BLaER1 treated with 17β-estradiol and CSF1 and Interleukin-3, amounts not matched to agents 10 nM and 100 nM (cell line): ENCODE measurements at regions not wholly inside any gene's neighbourhood (a gene's known extent, or its start where the extent isn't known, plus 50 kb on each side); places are given as distances from the start of the nearest gene placed in this dataset.
A peak's percentile ranks its signal among the peaks of the same experiment; 100 is the strongest.

Source experiments
- H3K27ac ChIP-seq, 11 experiments: shearing (Covaris generic); formaldehyde crosslinking; 2 replicates each; pipeline ENCODE4 v1.8.1; 2022
- H3K27me3 ChIP-seq, 11 experiments: shearing (Covaris generic); formaldehyde crosslinking; 2 replicates each; pipeline ENCODE4 v1.8.1; 2022
- H3K36me3 ChIP-seq, 11 experiments: shearing (Covaris generic); formaldehyde crosslinking; 2 replicates each; pipeline ENCODE4 v1.8.1; 2022
- H3K4me1 ChIP-seq, 10 experiments: shearing (Covaris generic); formaldehyde crosslinking; 2 replicates each; pipeline ENCODE4 v1.8.1; 2022
- H3K4me2 ChIP-seq, 11 experiments: shearing (Covaris generic); formaldehyde crosslinking; 2 replicates each; pipeline ENCODE4 v1.8.1; 2022
- H3K4me3 ChIP-seq, 10 experiments: shearing (Covaris generic); formaldehyde crosslinking; 2 replicates each; pipeline ENCODE4 v1.8.1; 2022
- H3K9ac ChIP-seq, 11 experiments: shearing (Covaris generic); formaldehyde crosslinking; 2 replicates each; pipeline ENCODE4 v1.8.1; 2022
- H3K9me3 ChIP-seq, 11 experiments: shearing (Covaris generic); formaldehyde crosslinking; replicated peaks in 1 of 11; 2 replicates each; pipeline ENCODE4 v1.8.1; 2022
- H4K20me1 ChIP-seq, 11 experiments: shearing (Covaris generic); formaldehyde crosslinking; 2 replicates each; pipeline ENCODE4 v1.8.1; 2022
- Cebpa-rat ChIP-seq, 11 experiments: shearing (Covaris generic); IDR thresholded peaks; 2 replicates each; pipeline ENCODE4 v1.8.1; 2022

DNA sequence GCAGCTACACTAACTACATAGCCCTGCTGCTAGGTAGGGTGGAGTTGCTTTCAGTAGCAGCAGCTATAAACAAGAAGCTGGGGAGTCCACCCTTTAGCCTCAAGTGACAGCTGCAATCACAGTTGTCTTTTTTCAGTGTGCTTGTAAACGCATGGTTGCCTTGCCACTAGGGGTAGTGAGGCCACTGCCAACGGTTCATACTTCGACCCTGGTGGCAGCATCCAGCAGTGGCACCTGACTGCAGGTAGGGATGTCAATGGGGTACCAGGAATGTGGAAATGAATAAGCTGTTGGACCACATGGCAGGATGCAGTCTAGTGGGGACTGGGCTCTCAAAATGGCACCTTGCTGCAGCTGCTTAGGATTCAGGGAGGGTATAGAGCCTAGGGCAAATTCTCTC, 367.2 kb downstream of the RASEF start:
- H4K20me1 ChIP-seq = no peaks in the 10 kb centered on the region
- H3K9ac ChIP-seq = no peak overlapping the region
- no peak overlapping the region for H3K27ac ChIP-seq
- peaks cover 26 to 35% (median 28%) of the 10 kb centered on the region in 11 experiments for H3K9me3 ChIP-seq
- no peaks in the 10 kb centered on the region for H3K36me3 ChIP-seq
- no peak for TF ChIP-seq Cebpa-rat (IDR thresholded peaks at IDR 0.05)
- no peak overlapping the region for H3K4me2 ChIP-seq
- H3K4me1 ChIP-seq = no peaks in the 10 kb centered on the region
- H3K4me3 ChIP-seq = no peak overlapping the region
- no peaks in the 10 kb centered on the region for H3K27me3 ChIP-seq

DNA sequence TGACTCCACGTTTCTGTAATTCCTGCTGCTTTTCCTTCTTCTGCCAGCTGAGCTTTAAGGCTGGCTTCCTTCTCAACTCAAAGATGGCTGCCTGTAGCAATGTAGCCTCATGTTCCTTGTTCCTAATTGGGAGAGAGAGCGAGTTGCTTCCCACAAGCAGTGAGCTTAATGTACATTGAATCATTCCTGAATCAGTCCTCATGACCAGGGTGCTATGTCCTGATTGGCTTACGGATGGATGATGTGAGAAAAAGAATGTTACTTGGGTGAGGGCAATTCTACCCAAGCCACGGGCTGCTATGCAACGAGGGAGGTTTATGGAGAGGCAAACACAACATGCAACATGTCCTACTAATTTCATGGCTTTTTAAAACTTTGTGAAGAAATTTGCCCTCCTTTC, 356.2 kb downstream of the RASEF start:
- Histone ChIP-seq H3K4me2 (no peak overlapping the region), H3K4me1 (no peaks in the 10 kb centered on the region)

DNA sequence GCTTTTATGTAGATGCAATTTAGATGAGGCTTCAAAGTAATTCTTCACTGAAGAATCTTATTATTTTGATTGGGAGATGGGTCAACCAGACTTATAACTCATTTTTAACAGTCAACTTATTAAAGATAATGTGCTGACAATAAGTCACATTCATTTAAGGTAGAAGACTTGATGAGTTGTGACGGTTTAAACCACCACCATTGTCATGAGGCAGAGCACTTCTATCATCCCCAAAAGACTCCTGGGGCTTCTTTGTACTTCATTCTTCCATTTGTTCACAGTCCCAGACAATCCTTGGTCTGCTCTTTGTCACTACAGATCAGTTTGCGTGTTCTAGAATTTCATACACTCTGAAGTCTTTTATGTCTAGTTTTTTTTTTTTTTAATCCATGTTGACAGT, 346.1 kb downstream of the RASEF start:
- Histone ChIP-seq H3K9ac (no peak overlapping the region), H3K27me3 (no peaks in the 10 kb centered on the region), H3K27ac (no peak overlapping the region), H3K9me3 (peaks cover 9 to 26% (median 18%) of the 10 kb centered on the region in 11 experiments; a peak in 17 of 22 replicates), H3K4me1 (peaks cover 0 to 19% (median 0%) of the 10 kb centered on the region in 10 experiments; a peak in 5 of 20 replicates), H4K20me1 (no peaks in the 10 kb centered on the region), H3K4me2 (no peak overlapping the region), H3K4me3 (no peak overlapping the region), H3K36me3 (no peaks in the 10 kb centered on the region)
- TF ChIP-seq Cebpa-rat (IDR thresholded peaks at IDR 0.05) = no peak

More for the DNA sequence above, 356.2 kb downstream of the RASEF start:
- H3K9me3 ChIP-seq = no peaks in the 10 kb centered on the region
- H3K27ac ChIP-seq = no peak overlapping the region
- H3K27me3 ChIP-seq = no peaks in the 10 kb centered on the region
- H3K36me3 ChIP-seq = no peaks in the 10 kb centered on the region
- no peak overlapping the region for H3K4me3 ChIP-seq
- H3K9ac ChIP-seq = no peak overlapping the region
- H4K20me1 ChIP-seq = no peaks in the 10 kb centered on the region
- no peak for TF ChIP-seq Cebpa-rat (IDR thresholded peaks at IDR 0.05)

DNA sequence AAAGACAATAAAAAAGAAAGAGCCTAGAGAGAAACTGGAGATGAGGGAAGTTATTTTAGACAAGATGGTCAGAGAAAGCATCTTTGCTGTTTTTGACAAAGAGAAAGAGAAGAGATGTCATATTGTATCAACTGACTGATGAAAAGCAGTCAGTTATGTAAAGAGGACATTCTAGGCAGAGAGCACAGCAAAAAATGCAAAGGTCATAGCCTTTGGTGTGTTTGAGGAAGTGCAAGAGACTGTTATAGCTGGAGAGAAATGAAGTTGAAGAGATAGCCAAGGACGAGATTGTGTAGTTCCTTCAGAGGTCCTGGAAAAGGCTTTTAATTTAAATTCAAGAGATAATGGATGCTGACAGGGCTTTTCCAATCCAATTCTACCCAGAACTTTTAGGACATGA, 342.4 kb downstream of the RASEF start:
- Histone ChIP-seq H3K27ac (no peak overlapping the region), H4K20me1 (no peaks in the 10 kb centered on the region), H3K36me3 (no peaks in the 10 kb centered on the region), H3K4me3 (no peak overlapping the region), H3K4me1 (peaks cover 0 to 24% (median 0%) of the 10 kb centered on the region in 10 experiments; a peak in 5 of 20 replicates), H3K9ac (no peak overlapping the region), H3K4me2 (peak overlapping the region in 2 of 11 experiments; percentile 0 to 19; a peak in 1 of 22 replicates), H3K27me3 (no peaks in the 10 kb centered on the region), H3K9me3 (peaks cover 7 to 27% (median 13%) of the 10 kb centered on the region in 11 experiments; a peak in 18 of 22 replicates)
- no peak for TF ChIP-seq Cebpa-rat (IDR thresholded peaks at IDR 0.05)

DNA sequence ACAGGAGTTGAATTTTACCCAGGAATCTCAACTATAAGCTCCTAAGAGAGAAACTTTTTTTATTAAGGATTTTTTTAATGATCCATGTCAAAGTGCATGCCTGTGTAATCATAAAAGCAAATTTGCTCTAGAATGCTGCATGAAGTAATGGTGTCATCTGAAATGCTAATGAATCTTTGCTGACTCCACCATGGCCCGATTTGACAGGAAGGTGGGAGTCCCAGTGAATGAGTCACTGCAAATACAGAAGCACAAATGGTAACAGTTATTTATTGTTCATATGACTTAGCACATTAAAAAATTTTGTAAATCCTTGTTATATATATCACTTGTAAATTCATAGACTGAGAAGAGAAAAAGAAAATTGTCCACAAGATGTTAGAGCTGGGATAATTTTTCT, 341.3 kb downstream of the RASEF start:
- no peaks in the 10 kb centered on the region for H3K36me3 ChIP-seq
- H3K4me2 ChIP-seq = peak overlapping the region in 3 of 11 experiments; percentile 7 to 38 (median 24); a peak in 3 of 22 replicates
- peaks cover 7 to 27% (median 13%) of the 10 kb centered on the region in 11 experiments; a peak in 18 of 22 replicates for H3K9me3 ChIP-seq
- H3K4me1 ChIP-seq = peaks cover 4 to 27% (median 6%) of the 10 kb centered on the region in 10 experiments
- H3K9ac ChIP-seq = no peak overlapping the region
- no peaks in the 10 kb centered on the region for H4K20me1 ChIP-seq
- TF ChIP-seq Cebpa-rat (IDR thresholded peaks at IDR 0.05) = no peak
- H3K27ac ChIP-seq = no peak overlapping the region
- no peak overlapping the region for H3K4me3 ChIP-seq
- no peaks in the 10 kb centered on the region for H3K27me3 ChIP-seq

DNA sequence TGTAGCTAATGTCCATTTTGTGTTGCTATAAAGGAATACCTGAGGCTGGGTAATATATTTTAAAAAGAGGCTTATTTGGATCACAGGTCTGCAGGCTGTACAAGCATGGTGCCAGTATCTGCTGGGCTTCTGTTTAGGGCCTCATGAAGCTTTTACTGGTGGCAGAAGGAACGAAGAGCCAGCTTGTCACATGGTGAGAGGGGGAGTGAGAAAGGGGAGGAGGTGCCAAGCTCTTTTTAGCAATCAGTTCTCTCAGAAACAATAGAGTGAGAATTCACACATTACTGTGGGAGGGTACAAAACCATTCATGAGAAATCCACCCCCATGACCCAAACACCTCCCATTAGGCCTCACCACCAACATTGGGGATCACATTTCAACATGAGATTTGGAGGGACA, 340.9 kb downstream of the RASEF start:
- no peak overlapping the region for H3K9ac ChIP-seq
- peaks cover 8 to 29% (median 10%) of the 10 kb centered on the region in 10 experiments for H3K4me1 ChIP-seq
- no peaks in the 10 kb centered on the region for H3K27me3 ChIP-seq
- peaks cover 7 to 27% (median 13%) of the 10 kb centered on the region in 11 experiments; a peak in 18 of 22 replicates for H3K9me3 ChIP-seq
- H3K4me3 ChIP-seq = no peak overlapping the region
- no peaks in the 10 kb centered on the region for H3K36me3 ChIP-seq
- no peak overlapping the region for H3K27ac ChIP-seq
- no peak for TF ChIP-seq Cebpa-rat (IDR thresholded peaks at IDR 0.05)
- no peaks in the 10 kb centered on the region for H4K20me1 ChIP-seq
- peak overlapping the region in 3 of 11 experiments; percentile 7 to 38 (median 24); a peak in 5 of 22 replicates for H3K4me2 ChIP-seq

DNA sequence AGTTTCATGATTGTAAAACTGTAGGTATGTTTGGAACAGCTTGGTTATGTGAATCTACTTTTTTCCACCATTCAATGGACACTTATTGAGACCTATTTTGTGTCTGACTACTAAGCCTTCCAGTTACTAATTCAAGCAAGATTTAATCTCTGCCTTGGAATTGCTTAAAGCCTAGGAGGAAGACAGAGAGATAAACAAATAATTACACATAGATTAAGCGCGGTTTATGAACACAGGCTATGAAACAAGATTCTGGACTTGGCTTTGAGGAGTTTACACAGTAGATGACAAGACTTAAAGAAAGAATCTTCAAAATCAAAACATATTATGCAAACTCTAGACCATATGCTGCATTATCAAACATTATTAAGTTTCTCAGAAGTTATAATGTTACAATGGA, 340.4 kb downstream of the RASEF start:
- Histone ChIP-seq H4K20me1 (no peaks in the 10 kb centered on the region), H3K9me3 (peaks cover 7 to 27% (median 13%) of the 10 kb centered on the region in 11 experiments; a peak in 18 of 22 replicates), H3K9ac (no peak overlapping the region), H3K27me3 (no peaks in the 10 kb centered on the region), H3K4me2 (no peak overlapping the region), H3K36me3 (no peaks in the 10 kb centered on the region), H3K4me1 (peaks cover 8 to 29% (median 13%) of the 10 kb centered on the region in 10 experiments), H3K4me3 (no peak overlapping the region), H3K27ac (no peak overlapping the region)
- no peak for TF ChIP-seq Cebpa-rat (IDR thresholded peaks at IDR 0.05)

DNA sequence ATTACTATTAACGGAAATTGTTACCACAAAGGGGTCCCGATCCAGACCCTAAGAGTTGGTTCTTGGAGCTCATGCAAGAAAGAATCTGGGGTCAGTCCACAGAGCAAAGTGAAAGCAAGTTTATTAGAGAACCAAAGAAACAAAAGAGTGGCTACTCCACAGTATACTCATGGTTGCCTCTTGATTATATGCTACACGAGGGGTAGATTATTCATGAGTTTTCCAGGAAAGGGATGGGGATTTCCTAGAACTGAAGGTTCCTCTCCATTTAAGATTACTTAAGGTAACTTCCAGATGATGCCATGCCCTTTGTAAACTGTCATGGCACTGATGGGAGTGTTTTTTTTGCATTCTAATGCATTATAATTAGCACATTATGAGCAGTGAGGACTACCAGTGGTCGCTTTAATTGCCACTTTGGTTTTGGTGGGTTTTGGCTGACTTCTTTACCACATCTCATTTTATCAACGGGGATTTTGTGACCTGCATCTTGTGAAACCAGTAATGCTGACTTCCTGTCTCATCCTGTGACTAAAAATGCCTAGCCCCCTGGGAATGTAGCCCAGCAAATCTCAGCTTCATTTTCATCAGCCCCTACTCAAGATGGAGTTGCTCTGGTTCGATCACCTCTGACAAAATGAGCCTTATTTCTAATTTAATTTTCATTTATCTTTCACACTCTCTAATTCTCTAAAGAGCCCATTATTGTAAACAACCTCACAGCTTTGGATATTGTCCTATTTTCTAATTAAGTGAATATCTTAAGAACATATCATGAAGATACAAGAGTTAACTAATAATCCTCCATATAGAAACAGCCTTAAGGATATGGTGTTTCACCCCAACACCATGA, 336.3 kb downstream of the RASEF start:
- TF ChIP-seq Cebpa-rat (IDR thresholded peaks at IDR 0.05) = no peak

DNA sequence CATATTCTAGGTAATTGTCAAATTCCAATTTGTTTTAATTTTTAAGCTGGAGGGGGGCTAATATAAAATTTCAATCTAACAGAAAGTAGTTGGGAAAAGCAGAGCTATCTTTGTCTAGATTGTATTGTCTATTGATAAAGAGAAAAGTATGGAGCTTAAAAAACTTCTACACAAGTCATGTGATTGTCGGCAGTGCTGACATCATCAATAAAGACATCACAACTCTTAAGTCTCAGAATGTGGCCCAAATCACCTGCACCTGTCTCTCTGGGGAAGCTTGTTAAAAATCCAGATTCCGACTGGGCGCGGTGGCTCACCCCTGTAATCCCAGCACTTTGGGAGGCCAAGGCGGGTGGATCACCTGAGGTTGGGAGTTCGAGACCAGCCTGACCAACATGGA, 333.8 kb downstream of the RASEF start:
- no peaks in the 10 kb centered on the region for H3K36me3 ChIP-seq
- H3K4me3 ChIP-seq = no peak overlapping the region
- no peaks in the 10 kb centered on the region for H4K20me1 ChIP-seq
- no peak overlapping the region for H3K9ac ChIP-seq
- H3K4me2 ChIP-seq = no peak overlapping the region
- no peak overlapping the region for H3K27ac ChIP-seq
- peaks cover 0 to 11% (median 0%) of the 10 kb centered on the region in 11 experiments; a peak in 3 of 22 replicates for H3K9me3 ChIP-seq
- H3K4me1 ChIP-seq = peaks cover 10 to 32% (median 20%) of the 10 kb centered on the region in 10 experiments; a peak in 19 of 20 replicates
- no peaks in the 10 kb centered on the region for H3K27me3 ChIP-seq
- no peak for TF ChIP-seq Cebpa-rat (IDR thresholded peaks at IDR 0.05)

More for the DNA sequence above, 336.3 kb downstream of the RASEF start:
- H3K9me3 ChIP-seq = peaks cover 0 to 12% (median 0%) of the 10 kb centered on the region in 11 experiments; a peak in 3 of 22 replicates
- H3K27me3 ChIP-seq = no peaks in the 10 kb centered on the region
- H4K20me1 ChIP-seq = no peaks in the 10 kb centered on the region
- peak overlapping the region in 8 of 11 experiments; percentile 23 to 56 (median 51); a peak in 17 of 22 replicates for H3K4me2 ChIP-seq
- peak overlapping the region in 1 of 11 experiments; percentile 10; a peak in 2 of 22 replicates for H3K27ac ChIP-seq
- H3K4me3 ChIP-seq = no peak overlapping the region
- peaks cover 8 to 20% (median 12%) of the 10 kb centered on the region in 10 experiments for H3K4me1 ChIP-seq
- H3K9ac ChIP-seq = no peak overlapping the region
- H3K36me3 ChIP-seq = no peaks in the 10 kb centered on the region
